ENCODE measurements at regions not wholly inside any gene's neighbourhood (a gene's known extent, or its start where the extent isn't known, plus 50 kb on each side); places are given as distances from the start of the nearest gene placed in this dataset.

- TF ChIP-seq RAD51 (IDR thresholded peaks at IDR 0.05) (no peak), EZH2 (IDR thresholded peaks at IDR 0.05; ENCODE audit: borderline replicate concordance, control insufficient read depth, low read depth, low read length) (no peak), GATAD2B (conservative IDR thresholded peaks at IDR 0.05; ENCODE audit: low read depth) (no peak), MXI1 (IDR thresholded peaks at IDR 0.05; ENCODE audit: low read depth, low read length) (no peak), POLR2AphosphoS5 (IDR thresholded peaks at IDR 0.05; ENCODE audit: low read length) (no peak), EGR1 (IDR thresholded peaks at IDR 0.05; ENCODE audit: borderline replicate concordance in 1 of 2, low read depth in 2 of 2, low read length in 2 of 2) (no peak), SREBF1 (IDR thresholded peaks at IDR 0.05; ENCODE audit: low read length) (no peak), RFX5 (IDR thresholded peaks at IDR 0.05; ENCODE audit: low read depth, low read length) (no peak), POLR2A (IDR thresholded peaks at IDR 0.05; ENCODE audit: low read depth, low read length) (no peak), KLF5 (IDR thresholded peaks at IDR 0.05; ENCODE audit: partially characterized antibody) (no peak), MAX (IDR thresholded peaks at IDR 0.05; ENCODE audit: low read depth, low read length) (no peak)
- TF ChIP-seq, protein P1, sequence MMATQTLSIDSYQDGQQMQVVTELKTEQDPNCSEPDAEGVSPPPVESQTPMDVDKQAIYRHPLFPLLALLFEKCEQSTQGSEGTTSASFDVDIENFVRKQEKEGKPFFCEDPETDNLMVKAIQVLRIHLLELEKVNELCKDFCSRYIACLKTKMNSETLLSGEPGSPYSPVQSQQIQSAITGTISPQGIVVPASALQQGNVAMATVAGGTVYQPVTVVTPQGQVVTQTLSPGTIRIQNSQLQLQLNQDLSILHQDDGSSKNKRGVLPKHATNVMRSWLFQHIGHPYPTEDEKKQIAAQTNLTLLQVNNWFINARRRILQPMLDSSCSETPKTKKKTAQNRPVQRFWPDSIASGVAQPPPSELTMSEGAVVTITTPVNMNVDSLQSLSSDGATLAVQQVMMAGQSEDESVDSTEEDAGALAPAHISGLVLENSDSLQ (IDR thresholded peaks at IDR 0.05): no peak
- TF ChIP-seq, protein P2, sequence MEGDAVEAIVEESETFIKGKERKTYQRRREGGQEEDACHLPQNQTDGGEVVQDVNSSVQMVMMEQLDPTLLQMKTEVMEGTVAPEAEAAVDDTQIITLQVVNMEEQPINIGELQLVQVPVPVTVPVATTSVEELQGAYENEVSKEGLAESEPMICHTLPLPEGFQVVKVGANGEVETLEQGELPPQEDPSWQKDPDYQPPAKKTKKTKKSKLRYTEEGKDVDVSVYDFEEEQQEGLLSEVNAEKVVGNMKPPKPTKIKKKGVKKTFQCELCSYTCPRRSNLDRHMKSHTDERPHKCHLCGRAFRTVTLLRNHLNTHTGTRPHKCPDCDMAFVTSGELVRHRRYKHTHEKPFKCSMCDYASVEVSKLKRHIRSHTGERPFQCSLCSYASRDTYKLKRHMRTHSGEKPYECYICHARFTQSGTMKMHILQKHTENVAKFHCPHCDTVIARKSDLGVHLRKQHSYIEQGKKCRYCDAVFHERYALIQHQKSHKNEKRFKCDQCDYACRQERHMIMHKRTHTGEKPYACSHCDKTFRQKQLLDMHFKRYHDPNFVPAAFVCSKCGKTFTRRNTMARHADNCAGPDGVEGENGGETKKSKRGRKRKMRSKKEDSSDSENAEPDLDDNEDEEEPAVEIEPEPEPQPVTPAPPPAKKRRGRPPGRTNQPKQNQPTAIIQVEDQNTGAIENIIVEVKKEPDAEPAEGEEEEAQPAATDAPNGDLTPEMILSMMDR (IDR thresholded peaks at IDR 0.05 in 2 of 3, conservative IDR thresholded peaks at IDR 0.05 in 1 of 3; ENCODE audit: control insufficient read depth in 2 of 3, extremely low read depth in 1 of 3, insufficient read depth in 1 of 3, low read depth in 3 of 3, low read length in 3 of 3): no peak
These were observed 125.4 kb downstream of the CD24 start for GRCh38 chr6:106849120-106849519.
